SIG-M5 (cell line): ENCODE measurements at regions not wholly inside any gene's neighbourhood (a gene's known extent, or its start where the extent isn't known, plus 50 kb on each side); places are given as distances from the start of the nearest gene placed in this dataset.
A peak's percentile ranks its signal among the peaks of the same experiment; 100 is the strongest.
"Not testable (repeated sequence)": the region's sequence is repeated elsewhere in the genome, so short reads cannot be mapped to it uniquely, and the experiment has no call there.

Experiments used
- DNase-seq: peaks from one replicate; lab custom pipeline; 2025; lab: John Stamatoyannopoulos, UW

GRCh38 chr3:153268564-153269279 lies 106.7 kb downstream of the RAP2B start:
- DNase-seq: no peak

GRCh38 chr3:153269730-153270129 lies 107.7 kb downstream of the RAP2B start:
- DNase-seq: no peak

- no peak for DNase-seq
Measured at GRCh38 chr3:153273217-153273616, 111.2 kb downstream of the RAP2B start.

- no peak for DNase-seq
Measured at GRCh38 chr3:153273767-153274435, 111.9 kb downstream of the RAP2B start.

GRCh38 chr3:153274561-153274960 lies 112.5 kb downstream of the RAP2B start:
- no peak for DNase-seq

GRCh38 chr3:153275514-153275913 lies 113.5 kb downstream of the RAP2B start:
- no peak for DNase-seq

- no peak for DNase-seq
Measured at GRCh38 chr3:153277029-153277428, 115.0 kb downstream of the RAP2B start.

GRCh38 chr3:153281236-153281997 lies 119.4 kb downstream of the RAP2B start:
- DNase-seq: not testable (repeated sequence)

GRCh38 chr3:153282355-153282754 lies 120.3 kb downstream of the RAP2B start:
- DNase-seq: no peak

- peak; percentile 78 for DNase-seq
Measured at GRCh38 chr3:153284282-153284938, 122.4 kb downstream of the RAP2B start.

GRCh38 chr3:153285194-153285641 lies 123.2 kb downstream of the RAP2B start:
- no peak for DNase-seq

GRCh38 chr3:153285982-153286381 lies 124.0 kb downstream of the RAP2B start:
- DNase-seq: no peak

GRCh38 chr3:153287017-153287416 lies 125.0 kb downstream of the RAP2B start:
- DNase-seq: no peak

- DNase-seq: peak; percentile 52
Measured at GRCh38 chr3:153289334-153289808, 127.3 kb downstream of the RAP2B start.

- DNase-seq: no peak
Measured at GRCh38 chr3:153290268-153291015, 128.4 kb downstream of the RAP2B start.

GRCh38 chr3:153291059-153291685 lies 129.1 kb downstream of the RAP2B start:
- DNase-seq: no peak

GRCh38 chr3:153293265-153293664 lies 131.2 kb downstream of the RAP2B start:
- DNase-seq: peak; percentile 6

GRCh38 chr3:153295901-153296300 lies 133.9 kb downstream of the RAP2B start:
- DNase-seq: no peak

GRCh38 chr3:153305189-153305588 lies 143.2 kb downstream of the RAP2B start:
- DNase-seq: no peak

- no peak for DNase-seq
Measured at GRCh38 chr3:153311541-153311940, 149.5 kb downstream of the RAP2B start.
